Activated T-helper 1 cell treated with anti-CD3 and anti-CD28 coated beads, Interleukin-12 subunit alpha, Interleukin-12 subunit beta, Interleukin-2, Interleukin-4 antibody, amounts not matched to agents 30 ng/mL and 10 ng/mL and 1 ng/mL, durations not matched to agents 14 hours and 24 hours and 36 hours (primary cell): ENCODE measurements at regions not wholly inside any gene's neighbourhood (a gene's known extent, or its start where the extent isn't known, plus 50 kb on each side); places are given as distances from the start of the nearest gene placed in this dataset.

Experiments used
- DNase-seq: peaks from one replicate; pipeline ENCODE4 v3.0.0; 2021; ENCODE audit warnings: low spot score
- H3K27ac Mint-ChIP-seq: one replicate; pipeline ENCODE4 v1.8.0; 2021; ENCODE audit warnings: mild to moderate bottlenecking, mixed read lengths
- H3K27me3 Mint-ChIP-seq: one replicate; pipeline ENCODE4 v1.8.0; 2022; ENCODE audit warnings: mild to moderate bottlenecking, moderate library complexity, mixed read lengths; ENCODE audit not compliant: insufficient read depth
- H3K36me3 Mint-ChIP-seq: one replicate; pipeline ENCODE4 v1.8.0; 2021; ENCODE audit warnings: low read depth, mixed read lengths
- H3K4me1 Mint-ChIP-seq: one replicate; pipeline ENCODE4 v1.8.0; 2021; ENCODE audit warnings: low read depth, mixed read lengths
- H3K4me3 Mint-ChIP-seq: one replicate; pipeline ENCODE4 v1.8.0; 2021; ENCODE audit warnings: mild to moderate bottlenecking, moderate library complexity, mixed read lengths
- H3K9me3 Mint-ChIP-seq: one replicate; pipeline ENCODE4 v1.8.0; 2021; ENCODE audit warnings: mixed read lengths
- intact Hi-C: fragments of 100-400 bp; cut with micrococcal nuclease; formaldehyde crosslinking; loops from one replicate; pipeline ENCODE4 v1.15.1; 2024

DNA sequence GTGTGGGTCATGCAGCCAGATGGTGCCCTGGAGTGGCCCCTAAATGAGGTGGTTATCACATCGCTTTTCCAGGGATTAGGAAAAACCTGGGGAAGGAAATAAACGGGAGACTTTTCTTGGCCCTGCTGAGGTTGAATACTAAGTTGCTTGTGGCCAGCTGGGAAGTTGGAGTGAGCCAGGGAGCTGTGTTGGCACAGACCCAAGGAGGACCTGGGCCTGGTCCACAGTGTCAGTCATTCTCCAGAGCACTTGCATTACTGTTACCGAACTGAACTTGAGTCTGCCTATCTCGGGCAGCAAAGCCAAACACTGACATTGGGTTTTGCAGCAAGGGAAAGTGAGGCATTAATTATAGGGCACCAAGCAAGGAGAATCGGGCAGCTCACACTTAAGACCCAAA is 339.0 kb downstream of the GABRB3 start:
- DNase-seq: no peak
- Mint-ChIP-seq H3K9me3 (peaks cover 44% of the 10 kb centered on the region), H3K4me1 (no peaks in the 10 kb centered on the region), H3K4me3 (no peak overlapping the region), H3K36me3 (no peaks in the 10 kb centered on the region), H3K27ac (no peak overlapping the region), H3K27me3 (no peaks in the 10 kb centered on the region)
- intact Hi-C loops: no loop called here

DNA sequence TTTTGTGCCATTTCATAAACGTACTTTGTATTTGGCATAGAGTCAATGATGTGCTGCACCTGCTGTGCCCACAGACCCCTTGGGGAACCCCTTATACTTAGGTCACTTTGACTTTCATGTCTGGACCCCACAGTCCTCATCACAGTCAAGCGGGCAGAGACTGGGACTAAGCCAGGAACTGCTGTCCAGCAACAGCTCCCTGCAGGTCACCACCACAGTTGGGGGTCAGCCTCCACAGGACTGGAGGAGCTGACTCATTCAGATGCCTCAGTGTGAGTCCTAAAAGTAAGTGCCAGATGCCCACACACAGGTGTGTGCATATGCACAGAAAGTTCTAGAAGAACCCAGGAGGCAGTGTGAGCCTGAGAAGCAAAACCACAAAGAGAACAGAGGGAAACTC is 339.8 kb downstream of the GABRB3 start:
- intact Hi-C loops: no loop called here
- Mint-ChIP-seq H3K4me3 (no peak overlapping the region), H3K27ac (no peak overlapping the region)

DNA sequence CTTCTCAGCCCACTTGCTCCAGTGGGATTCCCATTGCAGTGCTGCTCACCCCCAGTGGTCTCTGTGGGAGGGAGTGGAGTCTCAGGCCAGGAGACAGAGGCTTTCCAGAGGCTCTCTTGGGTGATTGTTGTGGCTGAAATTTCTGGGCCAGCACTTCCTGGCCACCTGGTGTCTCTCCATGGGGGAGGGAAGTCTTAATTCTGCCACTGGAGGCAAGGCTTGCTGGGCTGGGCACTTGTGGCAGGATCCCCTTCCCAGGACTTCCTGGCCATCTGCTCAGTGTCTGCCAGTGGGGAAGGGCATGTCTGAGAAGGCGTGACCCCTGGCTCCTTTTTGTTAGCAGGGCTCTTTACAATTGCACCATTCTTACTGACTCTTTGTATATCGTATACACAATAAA is 351.8 kb downstream of the GABRB3 start:
- H3K36me3 Mint-ChIP-seq: no peaks in the 10 kb centered on the region
- H3K4me1 Mint-ChIP-seq: no peaks in the 10 kb centered on the region
- no peak overlapping the region for H3K27ac Mint-ChIP-seq
- intact Hi-C loops: no loop called here
- H3K4me3 Mint-ChIP-seq: no peak overlapping the region
- H3K27me3 Mint-ChIP-seq: no peaks in the 10 kb centered on the region
- no peak for DNase-seq
- H3K9me3 Mint-ChIP-seq: peaks cover 15% of the 10 kb centered on the region

More for the DNA sequence above, 339.8 kb downstream of the GABRB3 start:
- peaks cover 46% of the 10 kb centered on the region for H3K9me3 Mint-ChIP-seq
- H3K36me3 Mint-ChIP-seq: no peaks in the 10 kb centered on the region
- DNase-seq: no peak
- no peaks in the 10 kb centered on the region for H3K4me1 Mint-ChIP-seq
- no peaks in the 10 kb centered on the region for H3K27me3 Mint-ChIP-seq

DNA sequence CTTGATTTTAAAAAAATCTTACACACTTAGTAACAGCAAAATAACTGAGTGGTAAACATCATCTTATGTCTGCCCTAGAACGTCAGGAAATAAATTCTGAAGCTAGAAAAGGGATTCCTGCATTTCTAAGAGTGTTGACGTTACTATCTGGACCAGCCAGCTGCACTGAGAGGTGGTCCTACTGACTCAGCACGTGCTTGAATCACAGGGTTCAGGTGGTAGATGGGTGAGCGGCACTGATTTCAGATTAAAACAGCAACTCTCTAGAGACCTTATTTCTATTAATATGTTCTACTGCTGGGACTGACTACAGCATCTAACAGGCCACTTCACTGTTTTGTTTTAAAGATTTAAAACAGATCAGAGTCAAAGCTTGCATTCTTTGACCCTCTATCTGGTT is 377.2 kb downstream of the GABRB3 start:
- intact Hi-C loops: no loop called here
- no peak overlapping the region for H3K4me3 Mint-ChIP-seq
- no peak overlapping the region for H3K27ac Mint-ChIP-seq
- no peaks in the 10 kb centered on the region for H3K4me1 Mint-ChIP-seq
- DNase-seq: no peak
- no peaks in the 10 kb centered on the region for H3K36me3 Mint-ChIP-seq
- peaks cover 3% of the 10 kb centered on the region for H3K9me3 Mint-ChIP-seq
- H3K27me3 Mint-ChIP-seq: no peaks in the 10 kb centered on the region

DNA sequence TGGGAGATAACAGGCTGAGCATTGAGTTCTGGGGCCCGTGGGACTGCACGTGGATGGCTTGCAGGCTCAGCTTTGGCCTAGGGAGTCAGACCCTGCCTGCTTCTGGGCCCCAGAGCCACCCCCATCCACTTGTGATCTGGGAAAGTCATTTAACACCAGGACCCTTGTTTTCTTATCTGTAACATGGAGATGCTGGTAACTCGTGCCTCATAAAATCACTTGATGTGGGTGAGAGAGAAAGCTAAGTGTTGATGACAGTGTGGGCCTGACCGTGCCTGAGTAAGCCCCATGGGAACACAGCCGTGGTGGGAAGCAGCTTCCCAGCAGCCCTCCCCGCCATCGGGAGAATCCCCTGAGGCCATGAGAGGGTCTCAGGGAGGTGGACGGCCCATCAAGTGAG is 378.1 kb downstream of the GABRB3 start:
- H3K9me3 Mint-ChIP-seq: peaks cover 4% of the 10 kb centered on the region
- no peak for DNase-seq
- H3K36me3 Mint-ChIP-seq: no peaks in the 10 kb centered on the region
- H3K4me3 Mint-ChIP-seq: no peak overlapping the region
- intact Hi-C loops: no loop called here
- H3K4me1 Mint-ChIP-seq: no peaks in the 10 kb centered on the region
- H3K27me3 Mint-ChIP-seq: no peaks in the 10 kb centered on the region
- no peak overlapping the region for H3K27ac Mint-ChIP-seq

DNA sequence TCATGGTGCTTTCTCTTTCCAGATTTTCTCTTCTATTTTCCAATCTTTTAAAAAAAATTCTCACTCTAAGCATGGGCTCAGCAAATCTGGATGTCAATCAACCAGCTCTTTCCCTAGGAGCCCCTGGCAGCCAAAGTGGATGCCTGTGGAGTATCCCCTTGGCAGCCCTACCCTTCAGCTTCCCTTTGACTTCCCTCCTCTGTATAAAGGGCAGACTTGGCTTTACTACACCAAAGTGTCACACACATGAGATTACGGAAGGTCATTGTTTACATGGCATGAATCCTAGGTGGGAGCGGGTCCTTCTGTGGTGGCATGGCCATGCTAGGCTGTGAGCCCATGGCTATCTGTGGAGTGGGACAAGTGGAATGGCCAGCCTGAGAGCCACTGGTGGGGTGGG is 379.9 kb downstream of the GABRB3 start:
- Mint-ChIP-seq H3K9me3 (peaks cover 19% of the 10 kb centered on the region), H3K27me3 (no peaks in the 10 kb centered on the region), H3K4me1 (no peaks in the 10 kb centered on the region), H3K27ac (no peak overlapping the region), H3K36me3 (no peaks in the 10 kb centered on the region), H3K4me3 (no peak overlapping the region)
- intact Hi-C loops: no loop called here
- DNase-seq: no peak

DNA sequence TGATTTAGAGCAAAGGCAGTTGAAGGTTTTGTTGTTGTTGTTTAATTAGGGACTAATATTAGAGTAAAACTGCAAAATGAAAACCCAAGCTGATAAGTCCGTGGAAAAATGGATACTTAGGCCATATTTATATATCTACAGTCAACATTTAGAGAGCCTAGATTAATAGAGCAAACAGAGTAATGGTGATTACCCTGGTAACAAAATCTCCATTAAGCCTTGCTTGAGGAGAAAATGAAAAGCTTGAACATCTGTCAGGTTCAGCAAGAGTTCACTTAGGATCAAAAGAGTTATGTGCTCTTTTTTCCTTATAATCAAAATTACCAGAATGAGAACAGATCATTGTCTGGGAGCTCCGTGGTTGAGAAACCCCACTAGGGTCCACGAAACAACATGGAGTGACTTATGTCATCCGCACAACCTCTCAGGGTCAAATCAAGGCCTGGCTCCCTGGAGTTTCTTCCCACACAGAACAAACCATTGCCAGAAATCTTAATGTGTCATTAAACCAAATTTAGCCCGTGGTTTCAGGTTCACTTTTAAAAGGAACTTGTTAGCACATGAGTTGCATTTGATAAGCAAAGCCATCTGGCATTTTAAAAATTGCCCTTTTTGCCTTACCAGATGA is 381.2 kb downstream of the GABRB3 start:
- Mint-ChIP-seq H3K27ac (no peak overlapping the region), H3K4me1 (no peaks in the 10 kb centered on the region), H3K9me3 (peaks cover 25% of the 10 kb centered on the region), H3K27me3 (no peaks in the 10 kb centered on the region), H3K4me3 (no peak overlapping the region), H3K36me3 (no peaks in the 10 kb centered on the region)
- DNase-seq: no peak
- intact Hi-C loops: no loop called here

DNA sequence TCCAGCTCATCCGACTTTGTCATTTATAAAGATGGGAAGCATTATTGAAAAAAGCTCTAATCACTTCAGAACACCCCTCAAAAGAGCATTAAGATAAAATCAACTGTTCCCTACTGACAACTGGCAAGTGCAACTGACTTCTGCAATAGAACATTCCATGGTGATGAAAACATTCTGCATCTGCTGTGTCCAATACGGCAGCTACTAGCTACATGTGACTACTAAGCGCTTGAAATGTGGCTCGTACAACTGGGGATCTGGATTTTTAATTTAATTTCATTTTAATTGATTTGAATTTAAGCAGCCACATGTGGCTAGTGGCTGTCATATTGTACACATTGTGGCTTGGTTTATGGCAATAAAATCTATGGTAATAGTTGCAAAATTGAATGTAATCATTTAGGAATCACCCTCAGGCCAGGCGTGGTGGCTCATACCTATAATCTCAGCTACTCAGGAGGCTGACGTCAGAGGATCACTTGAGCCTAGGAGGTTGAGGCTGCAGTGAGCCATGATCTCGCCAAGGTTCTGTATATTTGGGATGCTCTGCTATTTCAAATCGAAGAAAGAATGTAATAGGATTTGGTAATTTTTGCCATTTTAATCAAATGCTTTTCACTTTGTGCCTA is 390.3 kb downstream of the GABRB3 start:
- intact Hi-C loops: no loop called here
- peaks cover 24% of the 10 kb centered on the region for H3K9me3 Mint-ChIP-seq
- no peak overlapping the region for H3K4me3 Mint-ChIP-seq
- no peak for DNase-seq
- H3K27me3 Mint-ChIP-seq: no peaks in the 10 kb centered on the region
- H3K27ac Mint-ChIP-seq: no peak overlapping the region
- no peaks in the 10 kb centered on the region for H3K36me3 Mint-ChIP-seq
- H3K4me1 Mint-ChIP-seq: no peaks in the 10 kb centered on the region

DNA sequence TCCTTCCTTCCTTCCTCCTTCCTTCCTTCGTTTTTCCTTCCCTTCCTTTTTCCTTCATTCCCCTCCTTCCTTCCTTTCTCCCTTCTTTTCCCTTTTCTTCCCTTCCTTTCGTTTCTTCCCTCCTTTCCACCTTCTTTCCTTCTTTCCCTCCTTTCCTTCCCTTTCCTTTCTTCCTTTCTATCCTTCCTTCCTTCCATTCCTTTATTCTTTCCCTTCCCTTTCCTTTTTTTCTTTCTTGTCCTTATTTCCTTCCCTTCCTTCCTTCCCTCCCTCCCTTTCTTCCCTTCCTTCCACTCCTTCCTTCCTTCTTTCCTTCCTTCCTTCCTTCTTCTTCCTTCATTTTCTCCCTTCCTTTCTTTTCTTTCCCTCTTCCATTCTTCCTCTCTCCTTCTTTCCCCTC is 394.6 kb downstream of the GABRB3 start:
- intact Hi-C loops: no loop called here
- DNase-seq: no peak
- Mint-ChIP-seq H3K4me1 (no peaks in the 10 kb centered on the region), H3K27me3 (no peaks in the 10 kb centered on the region), H3K36me3 (no peaks in the 10 kb centered on the region), H3K9me3 (peaks cover 40% of the 10 kb centered on the region), H3K27ac (no peak overlapping the region), H3K4me3 (no peak overlapping the region)

DNA sequence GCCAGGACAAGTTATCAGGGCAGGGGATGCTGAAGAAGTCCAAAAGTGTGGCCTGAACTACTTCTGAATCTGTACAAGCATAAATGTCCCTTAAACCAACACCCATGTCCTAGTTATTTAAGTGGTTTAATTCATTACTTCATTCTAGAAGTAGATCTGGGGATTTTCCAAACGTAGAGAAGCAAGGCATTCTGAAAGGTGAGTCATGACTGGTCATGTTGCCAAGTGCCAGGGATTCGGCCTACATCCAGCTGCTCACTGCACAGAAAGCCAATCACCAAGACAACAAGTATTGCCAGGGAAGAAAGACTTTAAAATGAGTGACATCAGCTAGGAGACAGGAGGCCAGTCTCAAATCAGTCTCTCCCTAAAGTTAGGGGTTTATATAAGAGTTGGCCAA is 396.6 kb downstream of the GABRB3 start:
- Mint-ChIP-seq H3K9me3 (peaks cover 48% of the 10 kb centered on the region), H3K4me1 (no peaks in the 10 kb centered on the region), H3K27me3 (no peaks in the 10 kb centered on the region)

DNA sequence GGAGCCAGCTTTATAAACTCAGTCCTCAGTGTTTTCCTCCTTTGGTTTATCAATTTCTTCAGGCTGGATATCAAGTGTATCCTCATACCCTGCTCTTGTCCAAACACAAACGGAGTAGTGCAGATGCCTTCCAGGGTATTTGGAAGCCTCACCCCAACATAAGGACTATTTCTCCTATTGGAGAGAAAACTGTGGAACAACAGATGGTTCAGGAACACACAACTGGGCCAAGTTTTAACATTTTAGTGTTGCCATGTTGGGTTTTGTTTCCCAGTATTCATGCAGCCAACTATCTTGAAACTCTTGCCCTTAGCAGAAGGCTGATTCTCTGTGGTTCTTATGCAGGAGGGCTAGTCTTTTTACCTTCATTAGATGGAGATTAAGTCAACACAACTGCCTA is 398.1 kb downstream of the GABRB3 start:
- Mint-ChIP-seq H3K27ac (no peak overlapping the region), H3K9me3 (peaks cover 51% of the 10 kb centered on the region), H3K4me3 (no peak overlapping the region), H3K27me3 (no peaks in the 10 kb centered on the region), H3K36me3 (no peaks in the 10 kb centered on the region), H3K4me1 (no peaks in the 10 kb centered on the region)
- DNase-seq: no peak
- intact Hi-C loops: no loop called here

More for the DNA sequence above, 396.6 kb downstream of the GABRB3 start:
- no peak overlapping the region for H3K4me3 Mint-ChIP-seq
- no peak for DNase-seq
- no peak overlapping the region for H3K27ac Mint-ChIP-seq
- no peaks in the 10 kb centered on the region for H3K36me3 Mint-ChIP-seq
- intact Hi-C loops: no loop called here

DNA sequence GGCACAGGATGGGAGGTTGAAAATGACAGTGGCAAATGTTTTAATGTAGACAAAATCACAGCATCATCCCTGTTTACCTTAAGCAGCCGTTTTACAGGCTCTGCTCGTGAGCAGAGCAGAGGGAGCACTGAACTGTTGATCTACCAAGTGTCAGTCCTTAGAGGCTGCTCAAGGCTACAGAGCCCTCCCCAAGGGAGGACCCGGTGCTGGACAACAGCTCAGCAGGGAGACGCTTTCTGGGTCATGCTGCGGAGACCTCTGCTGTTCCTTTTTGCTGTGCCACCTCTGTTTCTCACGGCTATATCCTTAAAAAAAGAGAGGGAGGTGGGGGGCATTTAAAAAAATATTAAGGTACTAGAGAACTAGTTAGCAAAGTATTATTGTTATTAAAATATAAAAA is 400.2 kb downstream of the GABRB3 start:
- Mint-ChIP-seq H3K4me3 (no peak overlapping the region), H3K9me3 (peaks cover 45% of the 10 kb centered on the region), H3K36me3 (no peaks in the 10 kb centered on the region), H3K27ac (no peak overlapping the region), H3K4me1 (no peaks in the 10 kb centered on the region), H3K27me3 (no peaks in the 10 kb centered on the region)
- DNase-seq: no peak
- intact Hi-C loops: no loop called here

DNA sequence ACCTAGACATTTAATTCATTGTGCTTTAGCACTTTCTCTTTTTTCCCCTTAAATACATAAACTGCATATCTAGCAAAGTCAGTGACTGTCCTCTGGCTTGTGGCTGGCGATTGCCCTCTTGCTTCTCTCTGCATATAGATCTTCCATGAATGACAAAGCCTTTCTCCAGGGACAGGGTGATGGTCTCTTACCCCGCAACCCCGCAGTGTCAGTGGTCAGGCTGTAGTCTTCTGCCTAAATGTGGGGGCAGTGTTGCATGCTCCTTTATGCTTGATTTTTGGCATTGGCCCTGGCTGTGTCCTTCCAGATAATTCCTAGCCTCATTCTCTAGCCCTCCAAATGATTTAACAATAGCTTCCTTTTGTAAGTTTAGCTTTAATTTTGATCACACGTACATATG is 407.8 kb downstream of the GABRB3 start:
- H3K9me3 Mint-ChIP-seq: peaks cover 29% of the 10 kb centered on the region
- DNase-seq: no peak
- no peak overlapping the region for H3K4me3 Mint-ChIP-seq
- H3K27ac Mint-ChIP-seq: no peak overlapping the region
- no peaks in the 10 kb centered on the region for H3K4me1 Mint-ChIP-seq
- H3K27me3 Mint-ChIP-seq: no peaks in the 10 kb centered on the region
- intact Hi-C loops: no loop called here
- no peaks in the 10 kb centered on the region for H3K36me3 Mint-ChIP-seq

DNA sequence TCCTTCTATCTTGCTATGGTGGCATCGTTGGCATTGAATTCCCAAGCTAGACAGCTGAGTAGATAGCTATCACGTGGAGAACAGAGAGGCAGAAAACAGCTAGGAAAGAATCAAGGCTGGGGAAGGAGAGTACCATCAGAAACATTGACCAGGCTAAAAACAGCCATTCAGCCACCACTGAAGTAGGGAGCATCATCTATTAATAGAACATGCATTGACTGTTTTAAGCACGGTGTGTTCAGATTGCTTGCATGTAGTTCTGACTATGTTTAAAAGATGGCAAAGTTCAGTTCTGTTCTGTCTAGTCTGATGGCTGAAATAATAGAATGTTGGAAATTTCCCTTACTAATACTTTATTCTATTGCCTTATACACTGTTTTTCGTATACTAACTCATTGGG is 413.0 kb downstream of the GABRB3 start:
- intact Hi-C loops: no loop called here
- no peak overlapping the region for H3K4me3 Mint-ChIP-seq
- peaks cover 29% of the 10 kb centered on the region for H3K9me3 Mint-ChIP-seq
- H3K27ac Mint-ChIP-seq: no peak overlapping the region
- no peaks in the 10 kb centered on the region for H3K36me3 Mint-ChIP-seq
- no peaks in the 10 kb centered on the region for H3K27me3 Mint-ChIP-seq
- H3K4me1 Mint-ChIP-seq: no peaks in the 10 kb centered on the region
- DNase-seq: no peak
